ENCODE measurements at regions not wholly inside any gene's neighbourhood (a gene's known extent, or its start where the extent isn't known, plus 50 kb on each side); places are given as distances from the start of the nearest gene placed in this dataset.

DNA sequence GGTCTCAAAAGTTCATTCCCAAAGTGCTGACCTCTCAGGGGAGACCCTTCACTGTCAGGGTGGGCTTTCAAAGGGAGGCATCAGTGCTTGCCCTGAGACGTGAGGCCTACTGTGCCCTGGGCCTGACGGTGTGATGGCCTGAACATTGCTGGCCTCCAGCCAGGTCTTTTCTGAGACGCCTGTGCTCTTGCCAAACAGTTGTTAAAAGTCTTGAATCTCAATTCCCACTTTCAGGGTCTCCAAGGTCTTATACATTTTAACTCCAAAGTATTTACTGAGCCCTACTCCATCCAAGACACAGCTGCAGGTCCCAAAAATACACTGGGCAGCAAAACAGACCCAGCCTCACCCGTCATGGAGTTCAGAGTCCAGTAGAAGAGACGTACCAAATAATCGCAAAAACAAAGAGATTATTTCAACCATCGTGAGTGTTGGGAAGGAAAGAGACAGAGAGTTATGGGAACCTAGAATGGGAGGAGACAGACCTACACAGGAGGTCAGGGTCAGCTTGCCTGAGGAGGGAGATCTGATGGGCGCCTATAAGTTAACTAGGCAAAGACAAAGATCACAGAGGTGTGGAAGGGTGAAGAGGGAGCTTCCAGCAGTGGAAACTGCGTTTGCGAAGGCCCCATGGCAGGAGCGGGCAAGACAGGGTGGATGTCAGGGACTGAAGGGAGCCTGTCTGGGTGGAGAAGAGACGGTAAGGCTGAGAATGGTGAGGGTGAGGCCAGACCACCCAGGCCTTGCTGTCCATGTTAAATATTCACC is 446.3 kb downstream of the PREX1 start:
- DNase-seq (ENCODE audit: extremely low spot score in 2 of 2): no peak

DNA sequence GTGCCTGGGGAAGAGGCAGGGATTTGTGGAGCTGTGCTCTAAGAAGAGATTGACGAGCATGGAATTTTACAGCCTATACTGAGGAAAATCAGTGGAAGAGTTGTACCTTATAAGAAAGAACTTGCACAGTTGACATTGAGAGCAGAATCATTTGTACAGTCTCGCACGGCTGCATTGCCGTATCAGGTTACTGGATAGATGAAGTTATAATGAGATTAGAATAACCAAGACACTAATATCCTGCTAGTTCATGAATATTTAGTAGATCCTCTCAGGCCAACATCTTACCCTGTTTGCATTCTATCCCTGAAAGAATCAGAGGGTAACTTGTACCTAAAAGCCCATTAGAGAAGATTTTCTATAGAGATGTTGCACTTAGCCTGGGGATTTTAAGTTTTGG is 447.1 kb downstream of the PREX1 start:
- intact Hi-C loops (cut with DNase I): no loop called here
- H3K4me3 ChIP-seq: no peak overlapping the region
- TF ChIP-seq POLR2AphosphoS5 (IDR thresholded peaks at IDR 0.05; ENCODE audit: insufficient read depth in 1 of 2, low read depth in 1 of 2) (no peak), POLR2A (IDR thresholded peaks at IDR 0.05) (no peak)
- TF ChIP-seq, protein P1, sequence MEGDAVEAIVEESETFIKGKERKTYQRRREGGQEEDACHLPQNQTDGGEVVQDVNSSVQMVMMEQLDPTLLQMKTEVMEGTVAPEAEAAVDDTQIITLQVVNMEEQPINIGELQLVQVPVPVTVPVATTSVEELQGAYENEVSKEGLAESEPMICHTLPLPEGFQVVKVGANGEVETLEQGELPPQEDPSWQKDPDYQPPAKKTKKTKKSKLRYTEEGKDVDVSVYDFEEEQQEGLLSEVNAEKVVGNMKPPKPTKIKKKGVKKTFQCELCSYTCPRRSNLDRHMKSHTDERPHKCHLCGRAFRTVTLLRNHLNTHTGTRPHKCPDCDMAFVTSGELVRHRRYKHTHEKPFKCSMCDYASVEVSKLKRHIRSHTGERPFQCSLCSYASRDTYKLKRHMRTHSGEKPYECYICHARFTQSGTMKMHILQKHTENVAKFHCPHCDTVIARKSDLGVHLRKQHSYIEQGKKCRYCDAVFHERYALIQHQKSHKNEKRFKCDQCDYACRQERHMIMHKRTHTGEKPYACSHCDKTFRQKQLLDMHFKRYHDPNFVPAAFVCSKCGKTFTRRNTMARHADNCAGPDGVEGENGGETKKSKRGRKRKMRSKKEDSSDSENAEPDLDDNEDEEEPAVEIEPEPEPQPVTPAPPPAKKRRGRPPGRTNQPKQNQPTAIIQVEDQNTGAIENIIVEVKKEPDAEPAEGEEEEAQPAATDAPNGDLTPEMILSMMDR (IDR thresholded peaks at IDR 0.05): no peak

More for the DNA sequence above, 446.3 kb downstream of the PREX1 start:
- intact Hi-C loops (cut with DNase I): no loop called here
- Histone ChIP-seq H3K4me3 (no peak overlapping the region), H3K36me3 (no peaks in the 10 kb centered on the region), H3K9me3 (no peaks in the 10 kb centered on the region), H3K27me3 (no peaks in the 10 kb centered on the region), H3K27ac (no peak overlapping the region), H3K4me1 (no peaks in the 10 kb centered on the region)
- TF ChIP-seq POLR2A (IDR thresholded peaks at IDR 0.05) (no peak), POLR2AphosphoS5 (IDR thresholded peaks at IDR 0.05; ENCODE audit: insufficient read depth in 1 of 2, low read depth in 1 of 2) (no peak)
- TF ChIP-seq, protein P1 (IDR thresholded peaks at IDR 0.05): no peak

DNA sequence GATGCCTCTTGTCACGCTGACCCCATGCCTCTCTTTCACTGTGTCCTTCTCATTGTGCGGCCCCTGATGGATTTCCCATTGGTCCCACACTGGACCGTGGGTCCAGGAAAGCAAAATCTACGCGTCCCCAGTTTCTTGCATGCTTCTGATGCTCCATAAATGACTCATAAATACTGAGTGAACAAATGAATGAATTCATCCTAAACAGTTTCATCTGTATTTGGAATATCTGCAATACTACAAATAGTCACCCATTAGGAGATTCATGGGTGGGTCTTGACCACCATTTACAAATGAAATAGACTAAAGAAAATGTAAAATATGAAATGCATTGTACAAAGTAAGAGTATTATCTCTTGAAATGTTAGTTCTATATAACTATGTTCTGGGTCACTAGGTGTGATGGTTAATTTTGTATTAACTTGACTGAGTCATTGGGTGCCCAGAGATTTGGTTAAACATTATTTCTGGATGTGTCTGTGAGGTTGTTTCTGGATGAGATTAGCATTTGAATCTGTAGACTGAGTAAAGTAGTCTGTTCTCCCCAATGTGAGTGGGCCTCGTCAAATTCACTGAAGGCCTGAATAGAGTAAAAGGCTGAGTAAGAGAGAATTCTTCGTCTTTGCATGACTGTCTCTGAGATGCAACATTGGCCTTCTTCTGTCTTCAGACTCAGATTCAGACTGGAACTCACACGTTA is 448.7 kb downstream of the PREX1 start:
- Histone ChIP-seq H3K27ac (no peak overlapping the region), H3K36me3 (no peaks in the 10 kb centered on the region), H3K4me3 (no peak overlapping the region), H3K27me3 (no peaks in the 10 kb centered on the region), H3K4me1 (peaks cover 9% of the 10 kb centered on the region), H3K9me3 (no peaks in the 10 kb centered on the region)
- no peak for DNase-seq (ENCODE audit: extremely low spot score in 2 of 2)
- TF ChIP-seq, protein P1 (IDR thresholded peaks at IDR 0.05): no peak
- no peak for TF ChIP-seq POLR2A (IDR thresholded peaks at IDR 0.05)
- TF ChIP-seq POLR2AphosphoS5 (IDR thresholded peaks at IDR 0.05; ENCODE audit: insufficient read depth in 1 of 2, low read depth in 1 of 2): no peak
- intact Hi-C loops (cut with DNase I): no loop called here

More for the DNA sequence above, 447.1 kb downstream of the PREX1 start:
- Histone ChIP-seq H3K27ac (no peak overlapping the region), H3K36me3 (no peaks in the 10 kb centered on the region), H3K27me3 (no peaks in the 10 kb centered on the region), H3K9me3 (no peaks in the 10 kb centered on the region), H3K4me1 (no peaks in the 10 kb centered on the region)
- no peak for DNase-seq (ENCODE audit: extremely low spot score in 2 of 2)

DNA sequence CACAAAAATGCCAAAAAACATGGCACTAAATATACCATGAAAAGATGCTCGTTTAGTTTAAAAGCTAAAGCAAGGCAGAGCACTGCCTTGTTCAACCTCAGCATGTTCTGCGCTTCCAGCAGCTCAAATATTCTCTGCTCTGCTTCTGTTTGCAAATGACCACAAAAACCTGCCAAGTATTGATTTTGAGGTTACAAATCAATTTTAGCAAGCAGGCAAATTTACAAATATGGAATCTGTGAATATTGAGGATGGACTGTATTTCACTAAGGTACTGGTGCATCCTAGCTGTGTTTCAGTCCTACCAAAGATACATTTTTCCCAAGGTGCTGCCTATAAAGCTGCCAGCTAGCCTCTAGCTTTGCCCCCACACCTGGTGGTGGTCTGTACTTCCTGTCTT is 449.9 kb downstream of the PREX1 start:
- no peaks in the 10 kb centered on the region for H3K27me3 ChIP-seq
- no peak overlapping the region for H3K4me3 ChIP-seq
- peaks cover 14% of the 10 kb centered on the region for H3K4me1 ChIP-seq
- TF ChIP-seq POLR2AphosphoS5 (IDR thresholded peaks at IDR 0.05; ENCODE audit: insufficient read depth in 1 of 2, low read depth in 1 of 2): no peak
- TF ChIP-seq POLR2A (IDR thresholded peaks at IDR 0.05): no peak
- TF ChIP-seq, protein P1 (IDR thresholded peaks at IDR 0.05): no peak
- H3K9me3 ChIP-seq: no peaks in the 10 kb centered on the region
- no peak for DNase-seq (ENCODE audit: extremely low spot score in 2 of 2)
- H3K27ac ChIP-seq: no peak overlapping the region
- no peaks in the 10 kb centered on the region for H3K36me3 ChIP-seq
- intact Hi-C loops (cut with DNase I): no loop called here

DNA sequence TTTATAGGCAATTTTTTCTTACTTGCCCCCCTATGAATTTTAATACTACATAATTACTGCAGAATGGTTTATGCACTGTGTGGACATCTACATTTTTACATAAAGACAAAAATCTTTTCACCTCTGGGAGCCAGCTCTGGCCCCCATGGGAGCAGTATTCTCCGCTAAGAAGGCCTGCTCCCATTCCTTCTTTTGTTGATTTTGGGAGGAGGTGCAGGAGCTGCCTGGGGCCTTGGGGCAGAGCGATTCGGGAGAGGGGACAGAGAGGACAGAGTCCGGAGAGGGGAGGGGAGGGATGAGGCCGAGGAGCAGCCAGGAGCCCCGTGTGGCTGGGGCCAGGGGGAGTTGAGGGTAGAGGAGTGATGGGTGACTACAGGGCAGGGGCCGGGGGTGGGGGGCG is 452.0 kb downstream of the PREX1 start:
- DNase-seq (ENCODE audit: extremely low spot score in 2 of 2): no peak
- Histone ChIP-seq H3K9me3 (no peaks in the 10 kb centered on the region), H3K27ac (no peak overlapping the region), H3K27me3 (no peaks in the 10 kb centered on the region), H3K4me1 (peaks cover 14% of the 10 kb centered on the region), H3K4me3 (no peak overlapping the region), H3K36me3 (no peaks in the 10 kb centered on the region)
- intact Hi-C loops (cut with DNase I): no loop called here
- TF ChIP-seq, protein P1 (IDR thresholded peaks at IDR 0.05): no peak
- no peak for TF ChIP-seq POLR2A (IDR thresholded peaks at IDR 0.05)
- no peak for TF ChIP-seq POLR2AphosphoS5 (IDR thresholded peaks at IDR 0.05; ENCODE audit: insufficient read depth in 1 of 2, low read depth in 1 of 2)
